HG02981 (cell line): ENCODE measurements at regions not wholly inside any gene's neighbourhood (a gene's known extent, or its start where the extent isn't known, plus 50 kb on each side); places are given as distances from the start of the nearest gene placed in this dataset.

Experiments
- ATAC-seq: cut with Tn5 transposase; IDR thresholded peaks from one replicate; pipeline ENCODE4 v1.9.1; 2021; ENCODE audit warnings: mild to moderate bottlenecking, moderate library complexity; ENCODE audit not compliant: unreplicated experiment

DNA sequence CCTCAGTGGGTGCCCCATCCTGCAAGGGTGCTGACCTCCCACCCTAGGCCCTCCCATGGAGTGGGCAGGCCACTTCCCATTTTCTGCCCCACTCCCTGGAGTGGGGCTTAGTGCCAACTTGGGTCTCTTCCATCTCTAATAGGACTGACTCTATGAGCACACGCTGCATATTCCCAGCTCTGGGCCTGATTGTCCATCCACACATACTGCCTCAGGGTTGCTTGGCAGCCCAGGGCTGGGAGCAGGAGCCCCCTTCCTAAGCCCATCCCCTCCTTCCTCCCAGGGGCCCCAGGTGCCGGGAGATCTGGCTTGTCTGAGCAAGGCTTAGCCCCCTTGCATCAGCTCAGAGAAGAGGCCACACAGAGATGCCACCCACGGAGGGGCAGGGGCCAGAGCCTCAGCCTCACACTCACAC is 55.1 kb downstream of the PJA1 start:
- ATAC-seq, result no peak

DNA sequence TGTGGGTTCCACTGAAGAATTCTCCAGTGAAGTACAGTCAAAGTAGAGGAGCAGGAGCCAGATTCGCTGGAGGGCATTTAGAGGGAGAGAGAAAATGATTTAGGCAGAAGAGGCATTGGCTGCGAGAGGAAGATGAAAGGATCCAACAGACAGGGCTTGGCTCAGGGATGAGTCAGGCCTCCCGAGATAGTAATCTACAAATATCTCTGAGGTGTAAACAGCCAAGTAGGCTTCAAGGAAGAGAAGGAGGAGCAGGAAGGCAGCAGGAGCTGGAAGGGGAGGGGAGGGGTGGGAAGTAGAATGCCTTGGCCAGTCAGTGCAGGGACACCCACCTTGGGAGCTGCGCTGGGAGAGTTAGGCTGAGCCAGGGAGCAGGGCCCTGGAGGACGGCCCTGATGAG is 55.5 kb downstream of the PJA1 start:
- no peak for ATAC-seq

DNA sequence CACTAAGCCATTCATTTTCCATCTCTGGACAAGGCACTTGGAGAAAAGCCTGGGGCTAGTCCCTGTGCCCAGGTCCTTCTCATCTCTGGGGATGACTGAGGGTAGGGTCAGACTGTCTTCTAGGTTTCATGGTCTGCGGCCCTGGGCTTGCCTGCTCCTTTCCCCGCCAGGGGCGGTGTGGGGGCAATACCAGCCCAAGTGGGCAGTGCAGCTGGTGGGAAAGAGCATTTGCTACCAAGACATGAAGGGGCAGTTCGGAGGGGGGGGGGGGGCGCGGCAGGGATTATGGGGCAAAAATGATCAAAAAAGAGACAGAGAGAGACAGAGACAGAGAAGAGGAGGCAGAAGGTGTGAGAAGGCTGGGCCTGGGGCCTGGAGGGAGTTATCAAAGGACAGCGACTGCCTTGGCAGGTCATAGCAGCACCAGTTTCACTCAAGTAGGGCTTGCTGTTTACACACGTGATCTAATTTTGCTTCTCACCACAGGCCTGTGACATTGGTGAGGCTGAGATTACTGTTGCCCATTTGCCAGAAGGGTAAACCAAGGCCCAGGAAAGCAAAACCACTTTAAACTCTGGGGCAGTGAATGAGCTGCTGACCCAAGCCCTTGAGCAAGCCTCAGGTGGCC is 56.1 kb downstream of the PJA1 start:
- no peak for ATAC-seq

GRCh38 chrX:69107747-69108401 is 57.4 kb downstream of the PJA1 start:
- ATAC-seq, result no peak

GRCh38 chrX:69107231-69107739 is 58.0 kb downstream of the PJA1 start:
- no peak for ATAC-seq

- no peak for ATAC-seq
Measured at GRCh38 chrX:69104756-69105434, 60.4 kb downstream of the PJA1 start.

GRCh38 chrX:69103539-69103938 is 61.7 kb downstream of the PJA1 start:
- no peak for ATAC-seq

DNA sequence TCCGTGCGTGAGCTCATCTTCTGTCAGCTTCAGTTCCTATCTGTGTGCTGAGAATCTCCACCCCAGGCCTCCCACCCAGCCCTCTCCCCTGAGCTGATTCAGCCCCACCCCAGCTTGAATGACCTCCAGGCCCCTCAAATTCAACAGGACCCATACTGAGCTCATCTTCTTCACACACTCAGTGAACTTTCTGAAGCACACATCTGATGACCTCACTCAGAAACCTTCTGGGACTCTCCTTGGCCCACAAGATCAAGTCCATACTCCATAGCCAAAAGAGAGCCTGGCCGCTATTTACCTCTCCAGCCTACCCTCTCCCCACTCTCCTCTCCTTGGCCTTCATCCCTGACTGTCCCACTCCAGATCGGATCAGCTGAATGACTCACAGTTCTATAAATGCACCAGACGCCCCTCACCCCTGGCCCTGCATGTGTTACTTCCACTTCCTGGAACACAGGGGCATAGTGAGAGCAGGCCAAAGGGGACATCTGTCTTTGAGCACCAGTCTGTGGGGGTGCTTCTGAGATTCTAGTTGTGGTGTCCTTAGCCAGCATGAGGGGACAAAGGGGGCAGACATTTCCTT is 62.5 kb downstream of the PJA1 start:
- ATAC-seq, result no peak

- no peak for ATAC-seq
Measured at GRCh38 chrX:69101683-69102251, 63.5 kb downstream of the PJA1 start.

- no peak for ATAC-seq
Measured at GRCh38 chrX:69100478-69100877, 64.8 kb downstream of the PJA1 start.

- no peak for ATAC-seq
Measured at GRCh38 chrX:69097451-69098236, 67.6 kb downstream of the PJA1 start.

DNA sequence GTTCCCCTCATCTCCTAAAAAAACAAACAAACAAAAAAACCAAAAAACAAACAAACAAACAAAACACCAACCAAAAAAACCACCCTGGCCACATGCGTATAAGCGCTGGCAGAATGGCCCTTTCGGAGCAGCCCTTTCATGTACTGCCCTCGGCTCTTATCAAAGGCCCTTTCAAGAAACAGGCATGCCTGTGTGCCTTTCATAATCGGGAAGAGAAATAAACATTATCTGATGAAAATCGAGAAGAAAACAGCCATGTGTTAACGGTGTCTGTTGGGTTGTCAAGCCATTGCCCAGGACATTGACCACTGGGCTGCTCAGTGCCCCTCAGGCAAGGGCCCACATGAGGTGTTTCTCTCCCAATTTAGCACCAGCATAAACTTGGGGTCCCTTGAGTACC is 68.3 kb downstream of the PJA1 start:
- no peak for ATAC-seq

DNA sequence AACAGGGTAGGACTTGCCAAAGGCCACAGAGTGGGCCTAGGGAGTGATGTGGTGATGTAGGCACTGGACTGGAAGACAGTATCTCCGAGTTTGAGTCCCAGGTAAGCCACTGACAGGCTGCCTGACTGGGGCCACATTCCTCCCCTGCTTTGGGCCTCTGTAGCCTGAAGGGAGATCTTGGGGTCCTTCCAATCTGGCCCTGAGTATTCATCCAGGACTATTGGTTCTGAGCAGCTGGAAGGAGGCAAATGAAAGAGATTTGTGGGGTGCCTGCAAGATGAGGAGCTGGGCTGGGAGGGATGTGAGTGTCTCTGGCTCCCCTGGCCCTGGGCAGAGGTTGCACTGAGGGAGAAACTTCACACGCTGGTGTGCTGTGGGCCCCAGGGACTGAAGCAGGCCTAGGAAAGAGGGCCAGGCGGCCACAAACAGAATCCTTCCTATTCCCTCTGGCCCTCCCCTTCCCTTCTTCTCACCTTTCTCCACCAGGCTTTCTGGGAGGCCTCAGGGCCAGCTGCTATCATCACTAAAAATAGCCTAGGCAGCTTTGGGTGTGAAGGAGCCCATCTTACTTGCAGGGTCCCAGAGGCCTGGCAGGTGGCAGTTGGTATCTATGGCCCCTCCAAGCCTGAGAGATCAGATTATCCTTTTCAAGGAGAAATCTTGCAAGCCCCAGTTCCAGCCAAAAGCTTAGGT is 70.1 kb downstream of the PJA1 start:
- no peak for ATAC-seq

- ATAC-seq, result no peak
Measured at GRCh38 chrX:69093960-69094871, 71.0 kb downstream of the PJA1 start.

DNA sequence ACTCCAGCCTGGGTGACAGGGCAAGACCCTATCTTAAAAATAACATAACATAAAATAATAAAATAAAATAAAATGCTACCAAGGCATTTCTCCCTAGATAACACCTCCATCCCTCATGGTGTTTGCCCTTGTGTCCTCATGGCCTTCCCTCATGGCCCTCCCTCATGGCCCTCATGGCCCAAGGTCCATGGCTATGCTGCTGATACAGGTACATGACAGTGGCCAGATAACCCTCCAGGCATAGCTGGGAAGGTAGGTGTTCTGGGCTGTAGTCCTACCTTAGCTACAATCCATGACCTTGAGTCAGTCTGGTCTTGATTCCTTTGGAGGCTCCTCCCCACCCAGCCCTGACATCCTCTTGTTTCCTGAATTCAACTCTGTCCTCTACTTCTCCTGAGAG is 75.2 kb downstream of the PJA1 start:
- no peak for ATAC-seq

GRCh38 chrX:69089203-69089602 is 76.0 kb downstream of the PJA1 start:
- ATAC-seq, result no peak

- ATAC-seq, result no peak
Measured at GRCh38 chrX:69088171-69088938, 76.9 kb downstream of the PJA1 start.

DNA sequence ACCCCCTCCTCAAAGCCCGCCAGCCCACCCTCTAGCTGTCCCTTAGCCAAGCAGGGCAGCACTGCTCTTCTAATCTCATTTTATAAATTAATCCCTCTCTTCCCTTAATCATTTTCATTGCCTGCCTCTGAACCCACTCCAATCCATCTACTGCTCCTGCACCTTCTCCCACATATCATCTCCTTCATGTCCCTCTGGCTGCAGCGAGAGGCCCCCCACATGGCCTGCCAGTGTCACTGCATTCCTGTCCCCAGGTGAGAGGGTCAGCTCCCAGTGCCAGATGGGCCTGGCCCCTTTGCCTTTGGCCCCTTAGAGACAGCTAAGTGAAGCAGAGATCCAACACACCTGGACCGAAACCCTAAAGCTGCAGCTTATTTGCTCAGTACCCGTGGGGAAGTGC is 79.4 kb downstream of the PJA1 start:
- no peak for ATAC-seq
